NCI-H2196 treated with DMSO at 0.1 percent for 48 hours (cell line): ENCODE measurements at regions not wholly inside any gene's neighbourhood (a gene's known extent, or its start where the extent isn't known, plus 50 kb on each side); places are given as distances from the start of the nearest gene placed in this dataset.

Source experiments
- DNase-seq: peaks from one replicate; lab custom pipeline; 2025; ENCODE audit not compliant: unreplicated experiment; lab: John Stamatoyannopoulos, UW

DNA sequence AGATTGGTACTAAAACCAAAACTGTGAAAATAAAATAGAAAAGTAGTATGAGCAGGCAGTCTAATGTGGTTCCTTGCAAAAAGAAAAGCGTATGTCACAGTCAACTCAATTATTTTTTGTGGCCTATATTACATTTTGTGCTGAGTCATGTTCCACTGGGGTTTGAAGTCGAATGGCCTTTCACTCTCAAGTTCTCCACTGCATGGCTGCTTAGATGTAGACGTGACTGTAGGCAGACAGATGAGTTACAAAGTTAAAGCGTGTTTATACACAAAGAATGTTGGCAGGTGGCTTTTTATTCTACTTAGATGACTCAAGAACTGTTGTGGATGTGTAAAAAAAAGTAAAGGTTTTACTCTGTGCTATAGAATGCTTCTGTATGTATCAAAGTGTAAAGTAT is 133.9 kb downstream of the SLITRK6 start:
- DNase-seq: peak; percentile 9

DNA sequence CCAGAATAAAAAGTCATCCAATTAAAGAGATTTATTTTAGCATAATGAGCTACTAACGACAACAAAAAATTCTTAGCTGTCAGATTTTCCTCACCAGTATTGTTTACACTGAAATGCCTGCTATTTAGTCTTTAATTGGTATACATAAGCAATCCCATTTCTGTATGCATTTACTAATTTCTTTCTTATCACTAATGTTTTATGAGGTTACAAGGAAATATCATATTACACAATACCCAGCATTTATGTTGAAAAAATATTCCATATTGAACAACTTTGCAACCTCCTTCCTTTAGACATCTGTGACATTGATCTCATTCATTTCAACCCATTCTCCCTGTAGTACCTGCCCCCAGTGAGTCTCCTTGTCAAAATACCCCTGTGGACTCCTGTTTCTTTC is 135.4 kb downstream of the SLITRK6 start:
- DNase-seq: no peak

DNA sequence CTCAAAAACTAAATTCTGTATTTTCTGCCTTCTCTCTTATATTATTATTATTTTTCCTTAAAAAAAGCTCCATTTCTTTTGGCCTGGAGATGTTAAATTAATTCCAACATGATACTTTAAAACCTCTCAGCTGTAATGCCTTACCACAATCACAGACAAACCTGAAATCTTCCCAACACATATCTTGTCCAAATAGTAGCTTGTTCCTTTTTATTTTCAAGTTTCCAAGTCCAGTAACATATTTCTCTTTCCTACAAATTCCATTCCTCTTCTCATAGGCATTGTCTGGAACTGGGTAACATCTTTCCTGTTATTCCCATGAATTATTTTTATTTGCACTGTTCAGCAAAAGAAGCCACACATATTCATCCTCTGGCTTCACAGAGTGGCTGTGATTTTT is 137.0 kb downstream of the SLITRK6 start:
- no peak for DNase-seq

DNA sequence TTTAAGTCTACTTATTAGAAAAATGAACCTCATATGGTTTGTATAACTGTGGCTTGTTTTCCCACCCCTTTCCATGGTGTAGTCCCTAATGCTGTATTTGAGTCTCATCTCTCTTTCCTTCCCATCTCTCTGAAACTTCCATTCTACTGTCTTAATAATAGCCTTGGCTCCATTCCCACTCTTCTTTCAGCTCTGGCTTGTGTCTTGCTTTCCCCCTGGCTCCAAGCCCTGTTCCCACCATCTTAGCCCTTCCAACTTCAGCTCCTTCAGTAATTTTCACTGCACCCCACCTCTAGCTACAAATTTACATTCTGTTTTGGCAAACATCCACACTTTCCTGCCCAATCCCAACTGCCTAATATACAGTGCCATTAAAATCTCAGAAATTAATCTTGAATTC is 137.5 kb downstream of the SLITRK6 start:
- no peak for DNase-seq

DNA sequence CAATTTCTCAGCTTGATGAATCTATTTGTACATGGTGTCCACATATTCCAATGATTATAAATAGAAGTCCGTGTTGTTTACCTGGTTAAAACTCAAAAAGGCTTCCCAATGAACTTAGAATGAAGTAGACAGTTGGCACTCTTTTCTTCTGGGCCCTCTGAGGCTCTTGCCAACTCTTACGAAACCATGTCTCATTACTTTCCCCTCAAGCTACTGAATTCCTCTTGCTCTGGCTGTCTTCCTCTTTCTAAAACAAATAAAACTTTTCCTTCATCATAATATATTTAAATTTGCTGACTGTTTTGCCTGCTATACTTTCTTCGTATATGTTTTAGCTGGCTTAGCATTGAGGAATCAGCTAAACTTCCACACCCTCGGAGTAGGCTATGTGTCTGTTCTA is 139.7 kb downstream of the SLITRK6 start:
- DNase-seq: no peak

DNA sequence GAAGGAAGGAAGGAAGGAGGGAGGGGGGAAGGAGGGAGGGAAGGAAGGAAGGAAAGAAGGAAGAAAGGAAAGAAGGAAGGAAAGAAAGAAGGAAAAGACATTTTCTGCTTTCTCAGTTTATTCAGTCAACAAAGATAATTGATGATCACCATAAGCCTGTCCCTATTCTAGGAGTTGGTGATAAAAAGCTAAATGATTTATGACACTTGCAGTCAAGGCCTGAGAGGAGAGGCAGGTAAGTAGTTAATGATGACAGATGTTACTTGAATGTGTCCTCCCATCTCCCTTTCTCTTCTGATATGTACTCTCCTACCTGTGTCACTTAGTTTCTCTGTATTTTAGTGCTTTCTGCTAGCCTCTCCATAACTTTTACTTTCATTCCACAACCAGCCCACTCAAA is 141.3 kb downstream of the SLITRK6 start:
- DNase-seq: no peak

DNA sequence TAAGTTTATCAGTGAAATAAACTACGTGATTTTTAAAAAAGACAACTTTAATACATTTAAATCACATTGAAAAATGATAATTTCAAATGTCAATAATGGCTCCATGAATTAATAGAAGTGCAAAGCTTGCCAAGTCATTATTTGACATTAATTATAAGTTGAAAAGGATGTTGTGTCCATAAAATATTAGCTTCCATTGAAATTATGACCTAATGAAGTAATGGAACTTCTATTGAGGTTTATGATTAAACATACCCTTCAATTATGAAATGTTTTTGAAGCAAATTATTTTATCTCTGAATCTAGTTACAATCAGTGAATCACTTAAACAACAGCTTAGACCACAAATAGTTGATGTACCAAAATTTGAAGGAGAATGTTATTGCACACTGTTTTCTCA is 144.2 kb downstream of the SLITRK6 start:
- DNase-seq: no peak

DNA sequence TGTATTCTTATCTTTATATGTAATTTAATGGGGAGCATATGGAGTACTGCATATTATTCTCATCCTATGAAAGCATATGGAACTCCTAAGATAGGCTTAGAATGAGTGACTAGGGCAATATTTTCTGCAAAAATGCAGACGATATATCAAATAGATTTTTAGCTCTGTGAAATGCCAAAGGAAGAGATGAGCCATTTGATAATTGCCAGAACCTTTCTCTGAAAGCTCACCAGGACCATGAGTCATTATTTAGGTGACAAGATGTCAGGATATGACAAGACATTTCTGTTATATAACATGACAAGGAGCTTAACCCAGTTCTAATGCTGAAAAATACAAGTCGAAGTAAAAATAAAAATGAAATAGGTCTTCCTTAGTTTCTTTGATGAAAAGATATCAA is 145.0 kb downstream of the SLITRK6 start:
- DNase-seq: no peak

DNA sequence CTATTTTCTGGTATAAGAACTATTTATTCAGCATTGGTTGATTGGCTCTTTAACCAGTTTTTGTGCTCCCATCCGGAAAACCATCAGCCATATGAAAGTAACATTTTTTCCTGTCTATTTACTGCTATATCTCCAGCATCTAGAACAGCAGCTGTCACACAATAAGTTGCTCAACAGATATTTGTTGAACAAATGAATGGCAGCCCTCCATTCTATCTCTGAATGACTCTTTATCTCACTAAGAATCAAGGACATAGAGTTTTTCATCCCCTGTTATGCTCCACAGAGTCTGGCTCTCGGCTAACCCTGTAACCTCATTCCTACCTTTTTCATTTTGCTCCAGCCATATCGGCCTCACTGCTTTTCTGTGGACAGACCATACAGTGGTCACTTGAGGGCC is 145.5 kb downstream of the SLITRK6 start:
- DNase-seq: no peak

DNA sequence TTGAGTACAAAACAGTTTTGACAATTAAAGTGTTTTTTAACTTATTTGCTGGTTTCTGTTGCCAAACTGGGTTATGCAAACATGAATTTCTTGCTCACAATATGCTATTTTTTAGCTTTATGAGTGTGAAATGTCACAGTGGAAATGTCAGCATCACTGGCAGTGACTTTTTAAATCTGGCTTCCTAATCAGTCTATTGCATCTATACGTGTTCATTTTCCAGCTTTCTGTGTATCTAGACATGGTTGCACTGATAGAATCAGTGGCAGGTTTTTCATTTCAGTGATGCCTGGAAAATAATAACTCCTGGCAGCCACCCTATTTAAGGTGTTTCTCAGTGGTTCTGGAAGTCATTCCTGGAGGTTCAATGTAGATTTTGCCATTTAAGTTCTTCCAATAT is 146.7 kb downstream of the SLITRK6 start:
- no peak for DNase-seq

DNA sequence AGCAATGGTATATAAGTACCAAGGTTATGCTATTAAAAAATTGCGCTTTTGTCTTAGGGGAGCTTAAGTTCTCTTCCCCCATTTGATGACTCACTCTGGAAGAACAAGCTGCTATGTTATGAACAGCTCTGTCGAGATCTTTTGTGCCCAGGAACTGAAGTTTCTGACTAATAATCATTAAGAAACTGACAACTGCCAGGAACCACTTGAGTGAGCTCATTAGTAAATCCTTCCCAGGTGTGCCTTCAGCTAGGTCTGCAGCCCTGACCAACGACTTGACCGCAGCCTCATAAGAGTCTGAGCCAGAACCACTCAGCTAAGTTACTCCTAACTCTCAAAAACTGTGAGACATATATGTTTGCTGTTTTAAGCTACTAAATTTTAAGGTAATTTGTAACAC is 147.8 kb downstream of the SLITRK6 start:
- no peak for DNase-seq

DNA sequence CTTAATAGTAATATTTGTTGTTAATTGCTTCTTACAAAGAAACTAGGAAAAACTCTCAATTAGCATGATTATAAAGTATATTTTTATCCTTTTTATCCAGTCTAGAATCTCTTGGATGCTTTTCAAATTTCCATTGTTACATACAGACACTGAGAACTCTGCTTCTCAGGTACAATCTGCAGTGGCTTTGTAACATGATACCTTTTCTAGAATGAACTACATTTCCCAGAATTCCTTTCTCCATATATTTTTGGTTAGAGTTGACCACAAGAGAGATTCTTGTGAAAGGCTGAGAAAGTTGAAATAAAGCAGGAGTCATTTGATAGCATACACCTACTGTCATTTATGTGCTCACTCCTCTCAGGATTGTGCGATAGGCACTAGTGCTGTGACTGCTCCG is 148.6 kb downstream of the SLITRK6 start:
- no peak for DNase-seq

DNA sequence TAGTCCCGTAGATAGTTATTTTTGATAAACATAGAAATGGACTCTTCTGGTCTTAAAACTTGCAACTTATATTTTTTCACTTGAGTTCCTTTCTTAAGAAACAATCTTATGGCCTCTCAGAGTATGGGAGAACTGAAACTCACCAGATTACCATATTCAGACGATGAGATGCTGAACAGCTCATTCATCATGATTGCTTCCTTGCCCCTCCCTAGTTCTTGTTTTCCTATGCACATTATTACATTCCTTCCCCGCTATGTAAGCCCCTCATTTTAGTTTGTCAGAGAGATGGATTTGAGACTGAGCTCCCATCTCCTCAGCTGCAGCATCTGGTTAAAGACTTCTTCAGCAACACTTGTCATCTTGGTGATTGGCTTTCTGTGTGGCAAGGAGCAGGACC is 158.5 kb downstream of the SLITRK6 start:
- no peak for DNase-seq

DNA sequence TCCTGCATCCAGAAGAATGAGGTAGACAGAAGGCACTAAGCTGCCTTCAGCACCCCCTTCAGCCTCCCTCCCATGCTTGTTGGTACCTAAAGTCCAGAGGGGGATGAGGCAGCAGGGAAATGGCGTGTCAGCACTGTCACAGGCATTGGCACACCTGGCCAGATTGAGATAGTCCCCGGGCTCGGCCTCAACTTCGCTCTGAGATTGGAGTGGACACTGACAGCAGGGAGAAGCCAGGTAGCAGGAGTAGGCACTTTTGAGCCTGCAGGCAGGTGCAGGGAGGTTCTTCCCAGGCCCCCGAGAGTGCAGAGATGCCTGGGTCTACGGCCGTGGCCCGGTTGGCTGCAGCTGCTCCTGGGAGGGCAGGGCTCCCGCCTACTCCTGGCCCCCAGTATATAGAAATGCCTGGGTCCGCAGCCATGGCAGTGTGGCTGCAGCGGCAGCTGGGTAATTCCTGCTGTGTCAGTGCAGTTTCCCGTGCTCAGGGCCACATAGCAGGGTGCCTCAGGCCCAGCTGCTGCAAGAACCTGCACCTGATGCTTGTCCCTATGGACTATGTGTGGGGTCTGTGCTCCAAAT is 160.3 kb downstream of the SLITRK6 start:
- DNase-seq: no peak

DNA sequence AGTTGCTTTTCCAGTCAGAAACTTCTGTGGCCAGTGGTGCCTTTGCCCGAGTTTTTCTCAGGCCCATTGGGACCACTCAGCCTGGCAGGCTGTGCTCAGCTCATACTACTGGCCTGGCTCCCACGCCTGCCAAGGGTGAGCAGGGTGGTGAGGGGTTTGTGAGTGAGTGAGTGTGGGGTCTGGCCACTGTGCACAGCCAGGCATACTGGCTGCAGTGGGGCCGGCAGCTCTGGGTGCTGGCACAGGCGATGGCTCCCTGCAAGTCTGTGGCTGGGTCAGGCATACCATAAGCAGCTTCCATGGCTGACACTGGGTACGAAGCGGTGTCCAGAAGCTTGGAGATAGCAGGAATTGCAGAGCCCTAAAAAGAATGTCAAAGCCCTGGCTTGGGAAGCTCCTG is 161.0 kb downstream of the SLITRK6 start:
- DNase-seq: no peak

DNA sequence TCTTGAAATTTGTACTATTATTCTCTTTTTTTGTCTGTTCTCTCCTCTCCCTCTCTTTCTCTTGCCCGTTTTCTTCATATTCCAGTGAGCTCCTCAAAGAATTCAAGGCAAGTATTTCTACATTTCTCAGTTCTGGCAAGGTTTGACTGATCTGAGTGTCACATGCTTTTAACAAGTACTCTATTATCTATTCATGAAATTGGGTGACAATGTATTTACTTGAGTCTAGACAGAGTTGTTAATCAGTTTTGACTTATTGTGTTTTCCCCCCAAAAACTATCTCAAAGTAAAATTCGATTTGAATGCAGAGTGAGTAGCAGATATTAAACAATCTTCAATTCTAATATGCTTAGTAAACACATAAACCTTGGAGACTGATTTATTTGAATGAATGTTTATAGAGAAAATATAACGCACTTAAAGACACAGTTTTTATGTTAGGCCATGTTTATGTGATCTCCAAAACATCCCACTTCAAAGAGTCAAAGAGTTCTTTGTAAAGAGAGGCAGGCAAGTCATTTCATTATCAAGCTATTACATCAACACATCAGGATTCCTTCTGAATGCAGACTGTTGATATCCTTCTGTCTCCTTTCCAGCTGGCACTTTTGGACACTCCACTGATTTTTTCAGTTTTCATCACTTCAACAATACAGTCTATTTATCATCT is 166.6 kb downstream of the SLITRK6 start:
- no peak for DNase-seq

DNA sequence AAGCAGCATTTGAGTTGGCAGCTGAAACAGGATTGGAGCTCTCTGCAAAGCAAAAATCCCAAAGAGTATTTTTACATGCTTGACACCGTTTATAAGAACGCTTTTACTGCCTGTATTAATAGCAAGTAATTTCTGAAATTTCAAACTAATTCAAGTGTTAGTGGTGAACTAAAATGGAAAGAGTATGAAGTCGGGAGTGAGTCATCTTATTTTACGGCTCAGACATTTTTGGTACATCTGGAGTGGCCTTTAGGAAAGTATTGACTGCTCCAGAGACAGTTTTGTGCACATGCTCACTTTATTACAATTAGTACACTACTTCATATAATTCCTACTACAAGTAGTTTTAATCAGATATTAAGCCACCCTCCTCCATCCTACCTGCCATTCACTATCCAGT is 167.4 kb downstream of the SLITRK6 start:
- no peak for DNase-seq

DNA sequence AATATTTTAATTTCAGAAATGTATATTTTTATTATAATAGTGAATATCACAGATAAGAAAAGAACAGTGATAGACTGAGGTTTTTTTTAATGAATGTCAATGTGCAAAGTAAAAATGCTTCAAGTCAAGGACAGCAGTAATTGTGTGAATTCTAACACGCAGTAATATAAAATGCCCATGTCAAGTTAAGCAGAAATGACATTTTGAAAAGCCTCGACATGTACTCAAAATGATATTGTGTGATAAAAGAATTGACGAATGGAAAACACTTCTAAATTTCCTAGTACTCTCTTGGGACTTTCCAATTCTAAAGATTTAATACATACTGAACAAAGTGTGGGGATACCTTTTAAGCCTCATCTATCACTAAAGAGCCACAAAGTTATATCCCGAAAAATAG is 172.6 kb downstream of the SLITRK6 start:
- DNase-seq: no peak

DNA sequence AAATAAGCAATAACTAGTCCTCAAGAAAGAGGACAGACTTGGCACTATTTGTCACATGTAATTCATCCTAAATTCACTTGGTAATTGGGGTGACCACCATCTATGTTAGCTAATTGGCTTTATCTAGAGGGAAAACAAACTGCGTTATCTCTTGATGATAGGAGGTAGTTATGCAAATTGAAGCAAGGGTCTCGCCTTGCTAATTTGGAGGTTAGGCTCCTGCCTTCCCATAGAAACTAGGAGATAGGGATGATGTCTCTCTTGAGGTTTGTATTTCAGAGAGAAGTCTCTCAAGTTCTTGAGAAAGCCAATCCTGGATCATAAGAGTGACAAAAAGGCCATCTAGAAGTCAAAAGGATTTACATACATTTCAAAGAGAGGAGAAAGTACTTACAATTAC is 179.9 kb downstream of the SLITRK6 start:
- no peak for DNase-seq

DNA sequence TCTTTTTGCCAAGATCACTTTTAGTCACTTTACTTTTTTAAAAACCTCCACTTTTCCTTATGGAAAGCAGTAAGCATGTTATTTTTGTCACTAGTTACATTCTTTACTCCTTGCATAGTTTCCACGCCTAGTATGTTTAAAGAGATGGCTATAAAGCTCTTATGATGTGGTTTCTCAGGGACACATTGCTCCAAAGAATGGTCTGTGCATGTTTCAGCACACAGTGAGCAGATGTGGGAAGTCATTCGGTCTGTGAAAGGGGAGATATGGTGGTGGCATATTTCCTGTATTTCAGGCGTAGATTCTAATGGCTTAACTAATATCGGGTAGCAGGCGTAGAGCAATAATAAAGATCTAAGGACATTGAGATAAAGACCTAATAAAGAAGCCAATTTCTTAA is 180.7 kb downstream of the SLITRK6 start:
- DNase-seq: no peak

DNA sequence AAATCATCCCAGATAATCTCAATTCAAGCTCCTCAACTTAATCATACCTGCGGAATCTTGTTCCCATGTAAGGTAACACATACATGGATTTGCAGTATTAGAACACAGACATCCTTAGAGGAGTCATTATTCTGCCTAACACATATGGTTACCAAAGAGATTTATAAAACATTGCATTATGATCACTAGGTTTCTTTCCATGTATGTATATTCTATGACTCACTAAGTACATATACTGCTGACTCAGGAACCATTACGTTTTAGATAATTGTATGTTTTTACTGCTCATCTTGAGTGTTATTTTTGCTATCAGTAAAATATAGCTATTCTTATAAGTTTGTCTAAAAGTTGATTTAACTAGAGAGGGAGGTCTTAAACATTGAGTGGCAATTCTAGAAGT is 182.9 kb downstream of the SLITRK6 start:
- no peak for DNase-seq

DNA sequence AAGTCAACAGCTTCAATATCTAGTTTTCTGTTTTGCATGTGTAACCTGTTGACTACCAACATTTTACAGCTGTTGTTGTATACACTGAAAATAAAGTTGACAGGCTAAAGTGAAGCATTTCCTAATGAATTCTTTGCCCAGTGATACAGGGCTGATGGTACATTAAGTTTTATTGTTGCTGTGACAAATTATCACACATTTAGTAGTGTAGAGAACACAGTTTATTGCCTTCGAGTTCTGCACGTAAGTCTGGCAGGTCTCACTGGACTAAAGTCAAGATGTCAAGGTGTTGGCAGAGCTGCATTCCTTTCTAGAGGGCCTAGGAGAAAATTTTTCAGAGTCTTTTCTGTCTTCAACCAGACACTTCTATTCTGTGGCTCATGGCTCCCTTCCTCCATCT is 184.2 kb downstream of the SLITRK6 start:
- no peak for DNase-seq

DNA sequence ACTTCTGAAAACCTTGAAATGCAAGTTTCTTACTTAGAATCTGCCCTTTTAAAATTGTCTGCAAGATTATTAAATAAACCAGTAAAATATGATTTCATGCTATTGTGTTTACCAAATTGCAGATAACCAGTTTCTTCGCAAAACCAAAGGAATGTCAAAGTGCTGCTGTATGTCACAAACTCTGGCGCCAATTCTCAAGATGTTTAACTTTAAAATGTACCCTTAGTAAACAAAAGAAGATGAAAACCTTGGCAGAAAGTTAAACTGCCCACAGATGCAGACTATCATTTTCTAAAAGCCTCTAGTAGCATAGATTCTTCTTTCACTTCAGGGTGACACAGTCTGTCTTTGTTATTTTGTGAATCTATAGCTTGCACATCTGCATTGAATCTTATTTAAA is 189.2 kb downstream of the SLITRK6 start:
- no peak for DNase-seq
